HCT116 (cell line): ENCODE measurements at regions not wholly inside any gene's neighbourhood (a gene's known extent, or its start where the extent isn't known, plus 50 kb on each side); places are given as distances from the start of the nearest gene placed in this dataset.

Experiments used
- ATAC-seq: fragments of 200-7000 bp; cut with Tn5 transposase; 2 replicates; pipeline ENCODE4 v1.9.1; 2020; ENCODE audit warnings: mild to moderate bottlenecking, moderate library complexity
- BruUV-seq: library from RNA; stranded (reverse); fragments of 400-500 nt; replicated peaks from 2 replicates; lab custom pipeline; 2021; lab: Mats Ljungman, UMichigan
- CTCF ChIA-PET: fragments of 300-600 bp; sonication (Branson Sonifier 250); formaldehyde crosslinking; loops from one replicate; lab custom pipeline; 2021; ENCODE audit warnings: antibody characterized with exemption; lab: Charles Lee
- POLR2A ChIA-PET: fragments of 300-600, 350-600 bp; sonication (Branson Sonifier 250); formaldehyde crosslinking; loops from one replicate; lab custom pipeline; 2021; ENCODE audit warnings: antibody characterized with exemption; lab: Charles Lee
- RAD21 ChIA-PET, 2 experiments: fragments of 300-600 bp; sonication (Branson Sonifier 250); formaldehyde crosslinking; loops; one replicate each; lab custom pipeline; 2023; ENCODE audit warnings: low total read pairs in 2 of 2; ENCODE audit not compliant: uncharacterized antibody in 2 of 2, unreplicated experiment in 2 of 2, low non-redundant PET in 1 of 2; lab: Charles Lee
- DNase-seq: peaks from one replicate; pipeline ENCODE4 v3.0.0-alpha.2; 2010; ENCODE audit warnings: low read depth, low spot score
- H2AFZ ChIP-seq: fragments of 200-600 bp; shearing (Covaris generic), sonication (generic); 2 replicates; pipeline ENCODE4 v1.6.1; 2017; ENCODE audit warnings: low read depth, mixed run types, mixed read lengths, antibody characterized with exemption, low read length; ENCODE audit not compliant: poor library complexity, severe bottlenecking
- H3K27ac ChIP-seq: 2 replicates; pipeline ENCODE4 v1.5.1; 2012; ENCODE audit warnings: low read depth, low read length
- H3K27me3 ChIP-seq: fragments of 200-600 bp; sonication (generic); 2 replicates; pipeline ENCODE4 v1.6.1; 2016; ENCODE audit warnings: mixed run types, low read length, mixed read lengths; ENCODE audit not compliant: insufficient read depth
- H3K36me3 ChIP-seq, 2 experiments: fragments of 200-500 bp in 1 of 2; fragments of 200-600 bp in 1 of 2; sonication (Bioruptor generic) in 1 of 2; sonication (generic) in 1 of 2; 2 replicates each; pipeline versions ENCODE4 v1.5.1 to v1.6.1; 2014 to 2016; ENCODE audit warnings: low read length in 2 of 2, inconsistent platforms in 1 of 2, mixed read lengths in 1 of 2, mixed run types in 1 of 2; ENCODE audit not compliant: insufficient read depth in 2 of 2, control insufficient read depth in 1 of 2
- H3K4me1 ChIP-seq, 2 experiments: fragments of 200-600 bp in 1 of 2; sonication (generic) in 1 of 2; 2 replicates each; pipeline versions ENCODE4 v1.5.1 to v1.6.1; 2012 to 2017; ENCODE audit warnings: low read length in 2 of 2, inconsistent platforms in 1 of 2, mild to moderate bottlenecking in 1 of 2, mixed read lengths in 1 of 2, mixed run types in 1 of 2, moderate library complexity in 1 of 2; ENCODE audit not compliant: insufficient read depth in 2 of 2, control insufficient read depth in 1 of 2
- H3K4me2 ChIP-seq: fragments of 200-600 bp; sonication (generic); 2 replicates; pipeline ENCODE4 v1.6.1; 2017; ENCODE audit warnings: mixed run types, low read length, mixed read lengths
- H3K4me3 ChIP-seq, 2 experiments: fragments of 200-600 bp in 1 of 2; sonication (generic) in 1 of 2; replicated peaks in 1 of 2; 2 replicates each; pipeline ENCODE4 v1.5.1; 2011 to 2016; ENCODE audit warnings: low read length in 2 of 2, control low read depth in 1 of 2, low read depth in 1 of 2, mild to moderate bottlenecking in 1 of 2, mixed read lengths in 1 of 2, mixed run types in 1 of 2
- H3K79me2 ChIP-seq: fragments of 200-600 bp; sonication (generic); 2 replicates; pipeline ENCODE4 v1.6.1; 2017; ENCODE audit warnings: mild to moderate bottlenecking, mixed run types, low read length, moderate library complexity, mixed read lengths; ENCODE audit not compliant: insufficient read depth
- H3K9ac ChIP-seq: fragments of 200-600 bp; sonication (generic); 2 replicates; pipeline ENCODE4 v1.6.1; 2016; ENCODE audit warnings: low read length, mixed read lengths
- H3K9me2 ChIP-seq: fragments of 200-600 bp; sonication (generic), shearing (Covaris generic); 2 replicates; pipeline ENCODE4 v1.6.1; 2017; ENCODE audit warnings: mixed run types, mild to moderate bottlenecking, moderate library complexity; ENCODE audit not compliant: insufficient read depth
- H3K9me3 ChIP-seq, 2 experiments: fragments of 200-500 bp in 1 of 2; fragments of 200-600 bp in 1 of 2; sonication (Bioruptor generic) in 1 of 2; sonication (generic) in 1 of 2; 2 replicates each; pipeline ENCODE4 v1.6.1; 2014 to 2017; ENCODE audit warnings: low read length in 2 of 2, mixed read lengths in 2 of 2, inconsistent platforms in 1 of 2, low read depth in 1 of 2, mild to moderate bottlenecking in 1 of 2, mixed run types in 1 of 2, moderate library complexity in 1 of 2; ENCODE audit not compliant: control insufficient read depth in 1 of 2, insufficient read depth in 1 of 2
- H4K20me1 ChIP-seq: fragments of 200-600 bp; sonication (generic), shearing (Covaris generic); 2 replicates; pipeline ENCODE4 v1.6.1; 2017; ENCODE audit warnings: mixed run types, mild to moderate bottlenecking, moderate library complexity; ENCODE audit not compliant: insufficient read depth
- CBX3 ChIP-seq: IDR thresholded peaks from 2 replicates; pipeline ENCODE4 v1.6.1; 2012; ENCODE audit warnings: low read depth
- CEBPB ChIP-seq: IDR thresholded peaks from 2 replicates; pipeline ENCODE4 v1.6.1; 2012; ENCODE audit warnings: low read depth
- EGR1 ChIP-seq: IDR thresholded peaks from 2 replicates; pipeline ENCODE4 v1.6.1; 2012; ENCODE audit warnings: low read depth
- ELF1 ChIP-seq: IDR thresholded peaks from 2 replicates; pipeline ENCODE4 v1.6.1; 2012; ENCODE audit warnings: low read depth, borderline replicate concordance
- EZH2 ChIP-seq: fragments of 200-600 bp; sonication (generic); IDR thresholded peaks from 2 replicates; pipeline ENCODE4 v1.6.1; 2017; ENCODE audit warnings: antibody characterized with exemption, mixed run types
- EZH2phosphoT487 ChIP-seq: fragments of 200-600 bp; IDR thresholded peaks from 2 replicates; pipeline ENCODE4 v1.6.1; 2018; ENCODE audit warnings: antibody characterized with exemption, borderline replicate concordance
- JUND ChIP-seq: IDR thresholded peaks from 2 replicates; pipeline ENCODE4 v1.6.1; 2012
- POLR2AphosphoS5 ChIP-seq: IDR thresholded peaks from 2 replicates; pipeline ENCODE4 v1.6.1; 2011; ENCODE audit warnings: mild to moderate bottlenecking, low read depth, low read length, moderate library complexity
- RAD21 ChIP-seq: IDR thresholded peaks from 2 replicates; pipeline ENCODE4 v1.6.1; 2012; ENCODE audit warnings: low read depth, mild to moderate bottlenecking
- SIN3A ChIP-seq: IDR thresholded peaks from 2 replicates; pipeline ENCODE4 v1.6.1; 2012; ENCODE audit warnings: low read depth
- SP1 ChIP-seq: IDR thresholded peaks from 2 replicates; pipeline ENCODE4 v1.6.1; 2012; ENCODE audit warnings: low read depth
- SRF ChIP-seq: IDR thresholded peaks from 2 replicates; pipeline ENCODE4 v1.6.1; 2012; ENCODE audit warnings: low read depth
- TCF7L2 ChIP-seq: IDR thresholded peaks from 2 replicates; pipeline ENCODE4 v1.7.0; 2011; ENCODE audit warnings: borderline replicate concordance, inconsistent platforms; ENCODE audit not compliant: insufficient read depth, insufficient read length; ENCODE audit errors: extremely low read depth
- ZFX ChIP-seq: fragments of 450-650 bp; IDR thresholded peaks from 2 replicates; pipeline ENCODE4 v1.6.1; 2017
- ZNF274 ChIP-seq: fragments of 200-500 bp; sonication (Bioruptor generic); IDR thresholded peaks from 2 replicates; pipeline ENCODE4 v1.6.1; 2014; ENCODE audit warnings: mild to moderate bottlenecking, low read depth, low read length, inconsistent platforms
- intact Hi-C: fragments of 100-400 bp; cut with micrococcal nuclease; formaldehyde crosslinking; loops from 2 replicates; pipeline ENCODE4 v1.10.0; 2022
- TF ChIP-seq, protein P1 (sequence below): IDR thresholded peaks from 2 replicates; pipeline ENCODE4 v1.6.1; 2011; ENCODE audit warnings: mild to moderate bottlenecking, low read length, moderate library complexity; ENCODE audit not compliant: insufficient replicate concordance; ENCODE audit errors: extremely low read depth
- TF ChIP-seq, protein P2 (sequence below): IDR thresholded peaks from 2 replicates; pipeline ENCODE4 v1.6.1; 2012

DNA sequence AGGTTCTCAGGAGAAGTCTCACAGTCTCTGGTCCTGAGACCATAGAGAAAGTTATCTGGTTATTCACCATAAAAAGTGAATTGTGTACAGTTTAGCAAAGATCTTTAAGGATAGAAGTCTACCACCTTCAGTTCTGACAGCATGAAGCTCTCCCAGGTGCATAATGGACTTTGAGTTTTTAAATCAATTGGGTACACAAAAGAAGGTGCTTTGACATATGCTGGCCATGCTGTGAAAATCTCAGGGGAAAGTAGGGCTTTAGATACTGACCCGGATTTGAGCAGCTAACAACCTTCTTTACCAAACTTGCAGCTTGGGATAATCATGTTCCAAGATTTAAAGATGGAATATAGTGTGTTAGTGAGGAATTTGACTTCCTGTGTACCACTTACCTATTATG lies 264.2 kb downstream of the ZSWIM6 start:
- intact Hi-C loops = no loop called here
- no peak overlapping the region for H3K27ac ChIP-seq
- ChIA-PET POLR2A (no interaction called here), RAD21 (no interaction called here), CTCF (no interaction called here)
- H3K4me1 ChIP-seq = no peaks in the 10 kb centered on the region
- no peaks in the 10 kb centered on the region for H3K9me3 ChIP-seq
- no peaks in the 10 kb centered on the region for H3K36me3 ChIP-seq
- H3K9ac ChIP-seq = no peak overlapping the region
- no peak for TF ChIP-seq EZH2
- TF ChIP-seq ZFX = no peak
- no peak for TF ChIP-seq SRF
- no peak for TF ChIP-seq CEBPB
- no peak for TF ChIP-seq EGR1
- TF ChIP-seq JUND = no peak
- TF ChIP-seq EZH2phosphoT487 = no peak
- no peak for TF ChIP-seq TCF7L2
- TF ChIP-seq SIN3A = no peak
- no peak for TF ChIP-seq SP1
- no peak for TF ChIP-seq ELF1
- TF ChIP-seq, protein P1, sequence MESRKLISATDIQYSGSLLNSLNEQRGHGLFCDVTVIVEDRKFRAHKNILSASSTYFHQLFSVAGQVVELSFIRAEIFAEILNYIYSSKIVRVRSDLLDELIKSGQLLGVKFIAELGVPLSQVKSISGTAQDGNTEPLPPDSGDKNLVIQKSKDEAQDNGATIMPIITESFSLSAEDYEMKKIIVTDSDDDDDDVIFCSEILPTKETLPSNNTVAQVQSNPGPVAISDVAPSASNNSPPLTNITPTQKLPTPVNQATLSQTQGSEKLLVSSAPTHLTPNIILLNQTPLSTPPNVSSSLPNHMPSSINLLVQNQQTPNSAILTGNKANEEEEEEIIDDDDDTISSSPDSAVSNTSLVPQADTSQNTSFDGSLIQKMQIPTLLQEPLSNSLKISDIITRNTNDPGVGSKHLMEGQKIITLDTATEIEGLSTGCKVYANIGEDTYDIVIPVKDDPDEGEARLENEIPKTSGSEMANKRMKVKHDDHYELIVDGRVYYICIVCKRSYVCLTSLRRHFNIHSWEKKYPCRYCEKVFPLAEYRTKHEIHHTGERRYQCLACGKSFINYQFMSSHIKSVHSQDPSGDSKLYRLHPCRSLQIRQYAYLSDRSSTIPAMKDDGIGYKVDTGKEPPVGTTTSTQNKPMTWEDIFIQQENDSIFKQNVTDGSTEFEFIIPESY = no peak
- TF ChIP-seq CBX3 = no peak
- TF ChIP-seq POLR2AphosphoS5 = no peak
- TF ChIP-seq, protein P2, sequence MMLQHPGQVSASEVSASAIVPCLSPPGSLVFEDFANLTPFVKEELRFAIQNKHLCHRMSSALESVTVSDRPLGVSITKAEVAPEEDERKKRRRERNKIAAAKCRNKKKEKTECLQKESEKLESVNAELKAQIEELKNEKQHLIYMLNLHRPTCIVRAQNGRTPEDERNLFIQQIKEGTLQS = no peak
- no peak for TF ChIP-seq ZNF274
- TF ChIP-seq RAD21 = no peak
- no peaks in the 10 kb centered on the region for H4K20me1 ChIP-seq
- H2AFZ ChIP-seq = no peak overlapping the region
- H3K27me3 ChIP-seq = no peaks in the 10 kb centered on the region; the same call in 1 of the 2 replicates
- H3K4me3 ChIP-seq = no peak overlapping the region
- no peak overlapping the region for H3K4me2 ChIP-seq
- BruUV-seq = no TSS peak
- DNase-seq = no peak
- H3K79me2 ChIP-seq = no peaks in the 10 kb centered on the region
- ATAC-seq = no peak
- H3K9me2 ChIP-seq = no peaks in the 10 kb centered on the region
